ENCODE measurements at regions not wholly inside any gene's neighbourhood (a gene's known extent, or its start where the extent isn't known, plus 50 kb on each side); places are given as distances from the start of the nearest gene placed in this dataset.

GRCh38 chr4:18881556-18881955, 860.0 kb upstream of the LCORL start:
- TF ChIP-seq TAF1 (IDR thresholded peaks at IDR 0.05; ENCODE audit: borderline replicate concordance, insufficient read depth, low read length) (no peak), REST (IDR thresholded peaks at IDR 0.05; ENCODE audit: insufficient read depth in 1 of 2, low read depth in 2 of 2, low read length in 2 of 2) (no peak), POLR2AphosphoS5 (IDR thresholded peaks at IDR 0.05; ENCODE audit: low read depth, low read length) (no peak)

GRCh38 chr4:18880871-18881270, 859.3 kb upstream of the LCORL start:
- TF ChIP-seq SIN3A (IDR thresholded peaks at IDR 0.05; ENCODE audit: borderline replicate concordance, insufficient read depth, low read length): no peak
- no peak for TF ChIP-seq REST (IDR thresholded peaks at IDR 0.05; ENCODE audit: insufficient read depth in 1 of 2, low read depth in 2 of 2, low read length in 2 of 2)
- TF ChIP-seq POLR2AphosphoS5 (IDR thresholded peaks at IDR 0.05; ENCODE audit: low read depth, low read length): no peak
- TF ChIP-seq FOXP2 (optimal IDR thresholded peaks at IDR 0.05; ENCODE audit: borderline replicate concordance, extremely low read depth, extremely low read length, insufficient read depth): no peak
- TF ChIP-seq TAF1 (IDR thresholded peaks at IDR 0.05; ENCODE audit: borderline replicate concordance, insufficient read depth, low read length): no peak

GRCh38 chr4:18878561-18878960, 857.0 kb upstream of the LCORL start:
- no peak for TF ChIP-seq FOXP2 (optimal IDR thresholded peaks at IDR 0.05; ENCODE audit: borderline replicate concordance, extremely low read depth, extremely low read length, insufficient read depth)
- TF ChIP-seq POLR2AphosphoS5 (IDR thresholded peaks at IDR 0.05; ENCODE audit: low read depth, low read length): no peak
- TF ChIP-seq TAF1 (IDR thresholded peaks at IDR 0.05; ENCODE audit: borderline replicate concordance, insufficient read depth, low read length): no peak
- TF ChIP-seq SIN3A (IDR thresholded peaks at IDR 0.05; ENCODE audit: borderline replicate concordance, insufficient read depth, low read length): no peak
- no peak for TF ChIP-seq REST (IDR thresholded peaks at IDR 0.05; ENCODE audit: insufficient read depth in 1 of 2, low read depth in 2 of 2, low read length in 2 of 2)

GRCh38 chr4:18869166-18869565, 847.6 kb upstream of the LCORL start:
- TF ChIP-seq FOXP2 (optimal IDR thresholded peaks at IDR 0.05; ENCODE audit: borderline replicate concordance, extremely low read depth, extremely low read length, insufficient read depth) (no peak), POLR2AphosphoS5 (IDR thresholded peaks at IDR 0.05; ENCODE audit: low read depth, low read length) (no peak), SIN3A (IDR thresholded peaks at IDR 0.05; ENCODE audit: borderline replicate concordance, insufficient read depth, low read length) (no peak), TAF1 (IDR thresholded peaks at IDR 0.05; ENCODE audit: borderline replicate concordance, insufficient read depth, low read length) (no peak), REST (IDR thresholded peaks at IDR 0.05; ENCODE audit: insufficient read depth in 1 of 2, low read depth in 2 of 2, low read length in 2 of 2) (no peak)

GRCh38 chr4:18860836-18861530, 839.4 kb upstream of the LCORL start:
- TF ChIP-seq TAF1 (IDR thresholded peaks at IDR 0.05; ENCODE audit: borderline replicate concordance, insufficient read depth, low read length): no peak
- TF ChIP-seq FOXP2 (optimal IDR thresholded peaks at IDR 0.05; ENCODE audit: borderline replicate concordance, extremely low read depth, extremely low read length, insufficient read depth): no peak
- TF ChIP-seq POLR2AphosphoS5 (IDR thresholded peaks at IDR 0.05; ENCODE audit: low read depth, low read length): no peak
- TF ChIP-seq SIN3A (IDR thresholded peaks at IDR 0.05; ENCODE audit: borderline replicate concordance, insufficient read depth, low read length): no peak
- TF ChIP-seq REST (IDR thresholded peaks at IDR 0.05; ENCODE audit: insufficient read depth in 1 of 2, low read depth in 2 of 2, low read length in 2 of 2): no peak

Data from PFSK-1 (cell line).